GM18520 (cell line): ENCODE measurements at regions not wholly inside any gene's neighbourhood (a gene's known extent, or its start where the extent isn't known, plus 50 kb on each side); places are given as distances from the start of the nearest gene placed in this dataset.
"Not testable (repeated sequence)": the region's sequence is repeated elsewhere in the genome, so short reads cannot be mapped to it uniquely, and the experiment has no call there.

Experiments used
- ATAC-seq: cut with Tn5 transposase; IDR thresholded peaks from one replicate; pipeline ENCODE4 v1.9.1; 2021; ENCODE audit not compliant: unreplicated experiment

GRCh38 chr16:26856271-26856670, 210.5 kb upstream of the C16orf82 start:
- ATAC-seq: no peak

- no peak for ATAC-seq
Measured at GRCh38 chr16:26856791-26857190, 209.9 kb upstream of the C16orf82 start.

GRCh38 chr16:26857371-26857770, 209.4 kb upstream of the C16orf82 start:
- ATAC-seq: no peak

GRCh38 chr16:26860506-26860905, 206.2 kb upstream of the C16orf82 start:
- ATAC-seq: no peak

GRCh38 chr16:26863931-26864330, 202.8 kb upstream of the C16orf82 start:
- ATAC-seq: no peak

GRCh38 chr16:26874318-26874717, 192.4 kb upstream of the C16orf82 start:
- ATAC-seq: not testable (repeated sequence)

- no peak for ATAC-seq
Measured at GRCh38 chr16:26877421-26877820, 189.3 kb upstream of the C16orf82 start.

GRCh38 chr16:26885674-26886073, 181.1 kb upstream of the C16orf82 start:
- no peak for ATAC-seq

- no peak for ATAC-seq
Measured at GRCh38 chr16:26889740-26890139, 177.0 kb upstream of the C16orf82 start.

GRCh38 chr16:26898200-26898599, 168.5 kb upstream of the C16orf82 start:
- no peak for ATAC-seq

GRCh38 chr16:26901196-26901861, 165.4 kb upstream of the C16orf82 start:
- ATAC-seq: no peak

GRCh38 chr16:26901983-26902382, 164.7 kb upstream of the C16orf82 start:
- no peak for ATAC-seq

GRCh38 chr16:26905336-26905735, 161.4 kb upstream of the C16orf82 start:
- ATAC-seq: no peak

GRCh38 chr16:26909623-26910022, 157.1 kb upstream of the C16orf82 start:
- no peak for ATAC-seq

GRCh38 chr16:26911436-26911835, 155.3 kb upstream of the C16orf82 start:
- ATAC-seq: no peak

GRCh38 chr16:26913851-26914250, 152.9 kb upstream of the C16orf82 start:
- ATAC-seq: no peak

GRCh38 chr16:26930786-26931581, 135.7 kb upstream of the C16orf82 start:
- ATAC-seq: no peak

GRCh38 chr16:26950636-26951035, 116.1 kb upstream of the C16orf82 start:
- no peak for ATAC-seq

GRCh38 chr16:26951950-26952349, 114.8 kb upstream of the C16orf82 start:
- no peak for ATAC-seq

GRCh38 chr16:26952411-26952810, 114.3 kb upstream of the C16orf82 start:
- no peak for ATAC-seq

- ATAC-seq: no peak
Measured at GRCh38 chr16:26957283-26957859, 109.4 kb upstream of the C16orf82 start.

- no peak for ATAC-seq
Measured at GRCh38 chr16:26959416-26960009, 107.2 kb upstream of the C16orf82 start.
